GM18508 (cell line): ENCODE measurements at regions not wholly inside any gene's neighbourhood (a gene's known extent, or its start where the extent isn't known, plus 50 kb on each side); places are given as distances from the start of the nearest gene placed in this dataset.
"Not testable (repeated sequence)": the region's sequence is repeated elsewhere in the genome, so short reads cannot be mapped to it uniquely, and the experiment has no call there.

ENCODE experiments used
- ATAC-seq: cut with Tn5 transposase; IDR thresholded peaks from one replicate; pipeline ENCODE4 v1.9.1; 2021; ENCODE audit warnings: moderate number of reproducible peaks; ENCODE audit not compliant: insufficient read depth, unreplicated experiment

- no peak for ATAC-seq
Measured at GRCh38 chr2:35651688-35652323, 703.8 kb upstream of the CRIM1 start.

DNA sequence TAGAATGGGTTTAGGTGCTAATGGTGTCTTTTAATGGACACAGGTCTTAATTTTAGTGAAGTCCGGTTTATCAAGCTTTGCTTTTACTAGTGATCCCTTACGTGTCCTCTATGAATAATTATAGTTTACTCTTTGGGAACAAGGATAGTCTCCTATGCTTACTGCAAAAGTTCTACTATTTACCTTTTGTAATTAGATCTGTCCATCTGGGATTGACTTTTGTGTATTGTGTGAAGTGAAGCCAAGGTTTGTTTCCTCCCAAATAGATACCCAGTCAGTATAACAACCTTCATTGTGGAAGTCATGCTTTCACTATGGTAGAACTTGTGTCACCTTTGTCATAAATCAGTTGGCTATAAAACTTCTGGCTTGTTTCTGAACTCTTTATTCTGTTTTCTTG, 740.9 kb upstream of the CRIM1 start:
- ATAC-seq: no peak

GRCh38 chr2:35606394-35606793, 749.2 kb upstream of the CRIM1 start:
- no peak for ATAC-seq

DNA sequence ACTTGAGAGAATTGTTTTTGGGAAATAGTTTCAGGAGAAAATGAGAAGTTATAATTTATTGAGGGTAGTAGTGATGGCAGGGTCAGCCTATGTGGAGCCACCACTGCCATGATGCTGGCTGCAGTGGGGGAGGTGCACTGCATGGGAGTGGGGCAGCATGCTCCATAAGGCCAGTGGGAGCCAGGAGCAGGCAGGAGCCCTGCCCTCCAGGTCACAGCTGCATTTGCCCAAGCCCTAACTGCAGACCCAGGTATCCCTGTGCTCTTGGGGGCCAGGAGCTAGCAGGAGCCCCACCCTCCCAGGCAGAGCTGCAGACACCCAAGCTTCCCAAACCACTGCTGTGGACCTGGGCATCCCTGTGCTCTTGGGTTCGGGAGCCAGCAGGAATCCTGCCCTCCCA, 757.3 kb upstream of the CRIM1 start:
- ATAC-seq: no peak

DNA sequence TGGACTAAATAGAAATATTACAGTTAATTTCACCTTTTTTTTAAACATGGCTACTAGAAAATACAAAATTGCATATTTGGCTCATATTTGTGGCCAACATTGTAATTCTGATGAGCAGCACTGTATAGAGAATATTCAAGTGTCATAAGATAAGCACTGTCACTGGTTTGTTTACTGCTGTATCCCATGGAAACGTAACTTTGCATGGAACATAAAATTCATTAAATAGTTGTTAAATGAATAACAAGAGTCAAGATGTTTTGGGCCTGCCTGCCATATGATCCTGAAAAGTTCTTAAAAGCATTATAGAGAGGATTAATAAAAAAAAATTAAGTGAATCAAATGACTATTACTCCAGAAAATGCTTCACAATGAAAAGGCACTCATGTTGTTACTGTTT, 763.7 kb upstream of the CRIM1 start:
- ATAC-seq: no peak

DNA sequence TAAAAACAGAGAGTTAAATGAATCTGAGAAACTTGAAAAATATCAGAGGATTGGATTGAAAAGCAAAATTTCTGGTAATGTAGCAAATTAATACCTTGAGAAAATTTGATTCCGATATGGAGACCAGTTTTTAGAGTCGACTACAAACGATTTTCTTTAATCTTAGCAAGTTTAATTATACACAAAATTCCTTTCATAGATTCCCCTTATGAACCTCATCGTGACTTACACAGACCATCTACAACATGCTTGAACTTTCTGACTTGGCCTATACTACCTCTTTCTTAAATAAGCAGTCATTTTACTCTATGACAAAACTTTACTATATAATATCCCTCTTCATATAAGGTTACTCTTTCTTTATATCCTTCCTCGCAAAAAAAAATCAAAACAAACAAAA, 769.6 kb upstream of the CRIM1 start:
- ATAC-seq: no peak

GRCh38 chr2:35582637-35583036, 772.9 kb upstream of the CRIM1 start:
- no peak for ATAC-seq

DNA sequence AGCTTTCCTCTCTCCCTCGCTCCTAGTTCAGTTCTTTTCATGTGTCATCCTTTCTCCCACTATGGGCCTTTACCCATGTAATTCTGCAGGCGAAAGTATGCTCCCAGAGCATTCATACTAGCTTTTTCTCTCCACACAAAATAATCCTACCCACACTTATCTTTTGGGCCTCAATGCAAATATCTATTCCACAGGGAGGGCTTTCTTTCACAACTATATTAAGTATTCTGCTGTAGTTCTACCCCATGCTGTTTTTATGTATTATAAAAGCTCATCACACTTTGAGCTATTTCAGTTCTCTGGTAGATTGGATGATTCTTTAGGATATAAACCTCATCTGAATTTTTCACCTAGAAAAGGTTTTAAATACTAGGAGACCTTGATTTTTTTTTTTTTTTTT, 774.6 kb upstream of the CRIM1 start:
- ATAC-seq: no peak

GRCh38 chr2:35568574-35568973, 787.0 kb upstream of the CRIM1 start:
- ATAC-seq: not testable (repeated sequence)

- ATAC-seq: no peak
Measured at GRCh38 chr2:35562488-35562887, 793.1 kb upstream of the CRIM1 start.

DNA sequence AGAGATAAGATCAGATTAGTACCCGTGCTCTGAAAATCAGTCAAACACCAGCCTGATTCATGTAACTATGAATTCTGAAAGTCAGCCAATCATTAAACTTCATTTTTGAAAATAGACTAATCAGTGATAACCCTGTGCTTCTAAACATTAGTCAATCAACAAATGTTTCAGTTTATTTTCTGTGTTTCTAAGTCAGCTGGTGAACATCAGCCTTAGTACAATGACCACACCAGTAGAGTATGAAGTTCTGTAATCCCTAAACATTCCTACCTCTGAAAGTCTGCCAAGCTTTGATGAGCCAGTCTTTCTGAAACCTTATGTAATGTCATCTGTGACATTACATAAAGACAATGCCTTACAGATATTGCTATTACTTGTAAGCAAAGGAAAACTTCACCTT, 807.4 kb upstream of the CRIM1 start:
- no peak for ATAC-seq

DNA sequence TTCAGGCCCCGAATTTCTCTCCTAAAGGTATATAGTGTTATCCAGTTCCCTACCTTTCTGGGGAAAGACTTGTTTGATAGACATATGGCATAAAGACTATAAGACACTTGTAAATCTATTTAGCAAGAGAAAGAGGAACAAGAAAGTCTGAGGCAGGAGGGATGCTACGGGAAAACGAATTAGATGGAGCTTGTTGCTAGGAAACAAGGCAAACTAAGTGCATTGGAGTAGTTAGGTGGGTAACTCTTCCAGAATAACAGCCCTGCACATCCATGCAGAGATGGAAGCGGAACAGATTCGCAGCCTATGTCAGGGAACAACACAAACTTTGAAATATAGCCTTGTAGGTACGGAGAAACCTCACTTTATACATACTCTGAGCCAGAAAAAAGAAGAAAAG, 810.3 kb upstream of the CRIM1 start:
- ATAC-seq: no peak

DNA sequence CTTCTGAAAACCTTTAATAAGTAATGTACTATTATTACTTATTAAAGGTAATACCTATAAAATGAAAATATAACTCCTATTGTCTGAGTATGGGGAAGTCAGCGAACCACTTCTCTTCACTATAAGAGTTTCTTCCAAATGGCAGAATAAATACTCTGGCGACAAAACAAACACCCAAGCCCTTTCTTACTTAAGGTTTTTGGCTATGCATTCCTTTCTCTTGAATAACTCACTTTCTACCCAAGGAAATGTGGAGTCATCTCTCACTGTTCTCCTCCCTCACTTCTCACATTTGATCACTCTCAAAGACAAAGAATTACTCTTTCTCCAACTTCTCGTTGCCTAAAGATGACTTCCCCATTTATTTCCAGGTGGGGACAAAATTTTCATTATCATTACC, 816.8 kb upstream of the CRIM1 start:
- no peak for ATAC-seq

DNA sequence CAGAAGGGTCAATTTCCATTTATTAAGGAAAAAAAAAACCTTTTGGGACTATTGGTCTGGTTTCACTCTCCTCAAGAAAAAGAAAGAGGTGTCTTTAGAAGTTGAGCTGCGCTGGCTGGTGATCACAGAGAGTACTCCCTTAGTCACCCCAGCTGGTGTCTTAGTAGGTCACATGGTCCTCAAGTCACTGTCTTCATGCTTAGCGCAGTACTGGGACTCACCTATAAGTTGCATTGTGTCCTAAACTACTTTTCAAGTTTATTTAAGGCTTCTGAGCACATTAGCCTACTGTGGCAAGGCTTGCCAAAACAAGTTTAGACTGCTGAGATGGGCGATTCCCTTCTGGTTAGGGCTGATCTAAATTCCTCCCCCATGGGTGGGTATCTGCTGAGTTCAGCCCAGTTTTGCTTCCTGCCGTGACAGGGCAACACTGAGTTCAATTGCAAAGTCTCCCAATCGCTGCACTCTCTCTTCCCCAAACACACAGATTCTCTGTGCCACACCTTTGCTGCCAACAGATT, 824.9 kb upstream of the CRIM1 start:
- no peak for ATAC-seq

DNA sequence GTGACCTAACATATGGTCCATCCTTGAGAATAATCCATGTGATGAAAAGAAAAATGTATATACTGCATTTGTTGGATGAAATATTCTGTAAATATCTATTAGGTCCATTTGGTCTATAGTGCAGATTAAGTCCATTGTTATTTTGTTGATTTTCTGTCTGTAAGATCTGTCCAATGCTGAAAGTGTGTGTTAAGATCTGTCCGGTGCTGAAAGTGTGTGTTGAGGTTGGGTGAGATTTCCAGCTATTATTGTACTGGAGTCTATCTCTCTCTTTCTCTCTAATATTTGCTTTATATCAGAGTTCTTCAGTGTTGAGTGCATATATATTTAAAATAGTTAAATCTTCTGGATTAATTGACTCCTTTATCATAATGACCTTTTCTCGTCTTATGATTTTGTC, 828.8 kb upstream of the CRIM1 start:
- ATAC-seq: no peak

- no peak for ATAC-seq
Measured at GRCh38 chr2:35522450-35522849, 833.1 kb upstream of the CRIM1 start.

DNA sequence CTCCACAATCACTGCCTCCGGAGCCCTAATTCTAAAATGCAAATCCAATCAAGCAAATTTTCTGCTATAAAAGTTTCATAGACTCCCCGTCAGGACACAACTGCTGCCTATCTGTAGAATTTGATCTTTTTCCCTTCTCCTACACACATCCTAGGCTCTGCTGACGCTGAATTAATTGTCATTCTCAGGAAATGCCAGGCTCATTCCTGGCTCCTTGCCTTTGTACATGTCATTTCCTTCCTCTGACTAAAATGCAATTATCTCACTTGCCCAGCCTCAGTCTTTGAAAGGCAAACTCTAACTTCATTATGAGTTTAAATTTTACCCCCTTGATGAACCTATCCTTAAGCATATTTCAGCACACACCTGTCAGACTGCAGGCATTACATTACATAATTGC, 844.9 kb upstream of the CRIM1 start:
- ATAC-seq: no peak

DNA sequence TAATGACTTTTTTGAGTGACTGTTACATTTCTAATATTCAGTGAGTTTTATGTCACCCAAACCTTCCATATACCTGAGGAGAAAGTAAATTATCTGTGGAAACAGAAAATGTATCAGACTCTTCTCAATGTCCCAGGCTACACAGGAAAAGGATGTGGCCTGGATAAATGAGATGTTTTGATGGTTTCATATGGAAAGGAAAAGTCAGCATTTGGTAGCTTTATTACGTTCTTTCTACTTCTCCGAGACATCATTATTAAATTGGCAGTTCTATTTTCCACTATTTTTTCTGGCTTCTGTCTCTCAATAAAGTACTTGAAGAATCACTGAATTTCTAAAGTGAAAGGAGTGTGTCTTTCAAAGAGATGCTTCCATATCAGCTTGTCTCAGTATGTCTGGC, 847.0 kb upstream of the CRIM1 start:
- no peak for ATAC-seq

DNA sequence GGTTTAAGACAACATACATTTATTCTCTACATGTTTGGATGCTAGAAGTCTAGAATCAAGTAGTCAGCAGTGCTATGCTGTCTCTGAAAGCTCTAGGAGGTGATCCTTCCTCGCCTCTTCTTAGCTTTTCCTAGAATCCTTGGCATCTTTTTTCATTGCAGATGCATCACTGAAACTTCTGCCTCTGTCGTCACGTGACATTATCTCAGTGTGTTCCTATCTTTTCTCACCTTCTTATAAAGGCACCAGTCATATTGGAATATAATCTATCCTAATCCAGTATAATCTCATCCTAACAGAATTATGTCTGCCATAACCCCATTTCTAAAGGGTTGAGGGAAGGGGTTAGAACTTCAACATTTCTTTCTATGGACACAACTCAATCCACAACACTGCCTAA, 851.2 kb upstream of the CRIM1 start:
- no peak for ATAC-seq

GRCh38 chr2:35503738-35504199, 851.8 kb upstream of the CRIM1 start:
- no peak for ATAC-seq

GRCh38 chr2:35503311-35503710, 852.3 kb upstream of the CRIM1 start:
- ATAC-seq: no peak

GRCh38 chr2:35501076-35501475, 854.5 kb upstream of the CRIM1 start:
- no peak for ATAC-seq

- ATAC-seq: no peak
Measured at GRCh38 chr2:35496022-35496421, 859.6 kb upstream of the CRIM1 start.
